ENCODE measurements at regions not wholly inside any gene's neighbourhood (a gene's known extent, or its start where the extent isn't known, plus 50 kb on each side); places are given as distances from the start of the nearest gene placed in this dataset.

- 76% methylated on average over 2 of the region's 2 CpGs for WGBS (ENCODE audit: low lambda C conversion rate, missing lambda C conversion rate)
- TF ChIP-seq EZH2 (IDR thresholded peaks at IDR 0.05; ENCODE audit: borderline replicate concordance), result no peak
- TF ChIP-seq CTCF (IDR thresholded peaks at IDR 0.05; ENCODE audit: poor library complexity), result no peak
- TF ChIP-seq EZH2phosphoT487 (IDR thresholded peaks at IDR 0.05; ENCODE audit: low read depth, severe bottlenecking, unreplicated experiment), result no peak
- no peaks in the 10 kb centered on the region for H3K79me2 ChIP-seq
These were observed 1935.9 kb upstream of the PCDH20 start for GRCh38 chr13:63351533-63351932.

DNA sequence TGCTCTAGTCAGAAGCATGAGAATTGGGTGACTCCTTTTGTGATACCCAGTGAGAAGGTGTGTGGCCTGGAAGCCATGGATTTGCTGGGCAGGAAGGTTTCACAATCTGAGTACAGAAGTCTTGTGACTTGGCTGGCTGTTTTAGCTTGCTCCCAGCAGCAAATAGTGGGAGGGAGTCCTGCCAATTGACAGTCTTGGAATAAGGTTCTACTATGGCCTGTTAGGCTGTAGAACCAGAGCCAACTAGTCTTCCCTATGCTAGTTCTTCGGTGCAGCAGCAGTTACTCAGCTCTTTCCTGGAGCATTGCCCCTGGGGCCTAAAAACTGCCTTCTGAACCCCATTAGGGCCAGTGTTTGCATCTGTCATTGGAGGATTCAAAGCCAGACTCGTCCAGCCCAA, 1935.4 kb upstream of the PCDH20 start:
- H3K36me3 ChIP-seq (replicated peaks; ENCODE audit: insufficient read depth, low read depth), result no peaks in the 10 kb centered on the region
- no peaks in the 10 kb centered on the region for H3K79me2 ChIP-seq
- no peak for DNase-seq (ENCODE audit: low spot score)
- no peak overlapping the region for H3K4me3 ChIP-seq
- H3K27me3 ChIP-seq, result no peaks in the 10 kb centered on the region
- no peak overlapping the region for H3K4me2 ChIP-seq
- no peak overlapping the region for H3K27ac ChIP-seq
- TF ChIP-seq EZH2phosphoT487 (IDR thresholded peaks at IDR 0.05; ENCODE audit: low read depth, severe bottlenecking, unreplicated experiment) (no peak), EZH2 (IDR thresholded peaks at IDR 0.05; ENCODE audit: borderline replicate concordance) (no peak), CTCF (IDR thresholded peaks at IDR 0.05; ENCODE audit: poor library complexity) (no peak)
- H3K9me2 ChIP-seq (replicated peaks; ENCODE audit: insufficient read depth), result no peaks in the 10 kb centered on the region
- H3K4me1 ChIP-seq (ENCODE audit: insufficient read depth), result no peaks in the 10 kb centered on the region
- no peaks in the 10 kb centered on the region for H4K20me1 ChIP-seq (ENCODE audit: insufficient read depth, poor library complexity, severe bottlenecking)
- H3K9me3 ChIP-seq (ENCODE audit: low read depth), result no peaks in the 10 kb centered on the region
- WGBS (ENCODE audit: low lambda C conversion rate, missing lambda C conversion rate), result 82% methylated on average over 2 of the region's 2 CpGs
- no peak overlapping the region for H2AFZ ChIP-seq

More at GRCh38 chr13:63351533-63351932, 1935.9 kb upstream of the PCDH20 start:
- no peaks in the 10 kb centered on the region for H3K9me3 ChIP-seq (ENCODE audit: low read depth)
- H3K27ac ChIP-seq, result no peak overlapping the region
- no peak overlapping the region for H2AFZ ChIP-seq
- DNase-seq (ENCODE audit: low spot score), result no peak
- no peaks in the 10 kb centered on the region for H3K9me2 ChIP-seq (replicated peaks; ENCODE audit: insufficient read depth)
- no peak overlapping the region for H3K4me2 ChIP-seq
- no peaks in the 10 kb centered on the region for H4K20me1 ChIP-seq (ENCODE audit: insufficient read depth, poor library complexity, severe bottlenecking)
- H3K27me3 ChIP-seq, result no peaks in the 10 kb centered on the region
- H3K4me1 ChIP-seq (ENCODE audit: insufficient read depth), result no peaks in the 10 kb centered on the region
- H3K4me3 ChIP-seq, result no peak overlapping the region
- H3K36me3 ChIP-seq (replicated peaks; ENCODE audit: insufficient read depth, low read depth), result no peaks in the 10 kb centered on the region

DNA sequence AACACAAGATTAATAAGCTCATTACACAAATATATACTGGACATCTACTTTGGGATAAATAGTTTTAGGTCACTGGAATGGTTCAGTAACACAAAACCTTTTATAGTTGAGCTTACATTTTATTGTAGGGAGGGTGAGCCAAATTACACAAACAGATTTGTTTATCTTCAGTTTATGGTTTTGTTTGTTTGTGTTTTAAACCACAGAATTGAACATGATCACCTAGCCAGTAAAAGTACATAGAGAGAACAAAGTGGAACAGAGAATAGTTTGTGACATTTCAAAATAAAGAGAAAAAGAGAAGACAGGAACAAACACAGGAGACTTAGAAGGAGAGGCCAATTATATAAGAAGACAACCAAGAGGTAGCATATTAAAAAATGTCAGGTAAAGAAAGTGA, 1930.2 kb upstream of the PCDH20 start:
- no peak for DNase-seq (ENCODE audit: low spot score)
- Histone ChIP-seq H3K27ac (no peak overlapping the region), H2AFZ (no peak overlapping the region), H3K9me2 (replicated peaks; ENCODE audit: insufficient read depth) (no peaks in the 10 kb centered on the region), H3K36me3 (replicated peaks; ENCODE audit: insufficient read depth, low read depth) (no peaks in the 10 kb centered on the region), H3K27me3 (no peaks in the 10 kb centered on the region), H3K4me1 (ENCODE audit: insufficient read depth) (no peaks in the 10 kb centered on the region), H3K79me2 (no peaks in the 10 kb centered on the region), H3K9me3 (ENCODE audit: low read depth) (no peaks in the 10 kb centered on the region), H3K4me3 (no peak overlapping the region), H3K4me2 (no peak overlapping the region), H4K20me1 (ENCODE audit: insufficient read depth, poor library complexity, severe bottlenecking) (no peaks in the 10 kb centered on the region)
- TF ChIP-seq EZH2 (IDR thresholded peaks at IDR 0.05; ENCODE audit: borderline replicate concordance) (no peak), EZH2phosphoT487 (IDR thresholded peaks at IDR 0.05; ENCODE audit: low read depth, severe bottlenecking, unreplicated experiment) (no peak)

GRCh38 chr13:63344711-63345110, 1929.1 kb upstream of the PCDH20 start:
- no peaks in the 10 kb centered on the region for H4K20me1 ChIP-seq (ENCODE audit: insufficient read depth, poor library complexity, severe bottlenecking)
- no peaks in the 10 kb centered on the region for H3K4me1 ChIP-seq (ENCODE audit: insufficient read depth)
- H3K27ac ChIP-seq, result no peak overlapping the region
- H3K9me3 ChIP-seq (ENCODE audit: low read depth), result no peaks in the 10 kb centered on the region
- no peak for DNase-seq (ENCODE audit: low spot score)
- H3K79me2 ChIP-seq, result no peaks in the 10 kb centered on the region
- no peaks in the 10 kb centered on the region for H3K9me2 ChIP-seq (replicated peaks; ENCODE audit: insufficient read depth)
- H3K4me3 ChIP-seq, result no peak overlapping the region
- TF ChIP-seq EZH2 (IDR thresholded peaks at IDR 0.05; ENCODE audit: borderline replicate concordance) (no peak), CTCF (IDR thresholded peaks at IDR 0.05; ENCODE audit: poor library complexity) (no peak), EZH2phosphoT487 (IDR thresholded peaks at IDR 0.05; ENCODE audit: low read depth, severe bottlenecking, unreplicated experiment) (no peak)
- H3K4me2 ChIP-seq, result no peak overlapping the region
- H3K27me3 ChIP-seq, result no peaks in the 10 kb centered on the region
- WGBS (ENCODE audit: low lambda C conversion rate, missing lambda C conversion rate), result 78% methylated on average over 1 of the region's 1 CpG
- H3K36me3 ChIP-seq (replicated peaks; ENCODE audit: insufficient read depth, low read depth), result no peaks in the 10 kb centered on the region
- no peak overlapping the region for H2AFZ ChIP-seq

All from hepatocyte (in vitro differentiated cells).